GM12878 (cell line): ENCODE measurements at regions not wholly inside any gene's neighbourhood (a gene's known extent, or its start where the extent isn't known, plus 50 kb on each side); places are given as distances from the start of the nearest gene placed in this dataset.

Experiments
- CTCF ChIP-seq, 3 experiments: IDR thresholded peaks in 2 of 3; conservative IDR thresholded peaks in 1 of 3; 2 replicates each; pipeline ENCODE4 v1.5.1; 2011; ENCODE audit warnings: low read depth in 3 of 3, low read length in 3 of 3, mild to moderate bottlenecking in 3 of 3, control low read depth in 2 of 3, moderate library complexity in 2 of 3, inconsistent platforms in 1 of 3, mixed read lengths in 1 of 3; ENCODE audit not compliant: control insufficient read depth in 2 of 3, insufficient read depth in 1 of 3; ENCODE audit errors: extremely low read depth in 1 of 3
- NBN ChIP-seq: fragments of 450-650 bp; IDR thresholded peaks from 2 replicates; pipeline ENCODE4 v1.6.1; 2016
- POLR2AphosphoS5 ChIP-seq: IDR thresholded peaks from 2 replicates; pipeline ENCODE4 v1.6.1; 2011; ENCODE audit warnings: mild to moderate bottlenecking, low read length, inconsistent platforms
- TF ChIP-seq, protein P1 (sequence below): fragments of 450-650 bp; IDR thresholded peaks from 2 replicates; pipeline ENCODE4 v1.6.1; 2017; ENCODE audit warnings: mild to moderate bottlenecking

DNA sequence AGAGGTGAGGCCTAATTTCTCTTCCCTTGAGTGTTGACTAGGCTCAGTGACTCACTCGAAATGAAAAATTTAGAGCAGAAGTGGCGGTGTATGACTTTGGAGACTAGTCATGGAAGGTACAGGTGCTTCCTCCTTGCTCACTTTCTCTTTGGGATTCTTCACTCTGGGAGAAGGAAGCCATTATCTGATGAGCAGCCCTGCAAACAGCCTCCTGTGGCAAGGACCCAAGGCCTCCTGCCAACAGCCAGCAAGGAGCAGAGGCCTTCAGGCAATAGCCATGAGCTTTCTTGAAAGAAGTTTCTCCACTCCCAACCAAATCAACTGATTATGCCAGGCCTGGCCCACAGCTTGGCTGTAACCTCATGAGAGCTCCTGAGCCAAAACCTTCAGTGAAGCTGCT is 369.6 kb upstream of the VWC2 start:
- no peak for TF ChIP-seq POLR2AphosphoS5
- no peak for TF ChIP-seq CTCF (IDR thresholded peaks at IDR 0.05 in 2 of 3, conservative IDR thresholded peaks at IDR 0.05 in 1 of 3; ENCODE audit: control insufficient read depth in 2 of 3, extremely low read depth in 1 of 3, insufficient read depth in 1 of 3, low read depth in 3 of 3, low read length in 3 of 3)
- TF ChIP-seq NBN: no peak
- TF ChIP-seq, protein P1, sequence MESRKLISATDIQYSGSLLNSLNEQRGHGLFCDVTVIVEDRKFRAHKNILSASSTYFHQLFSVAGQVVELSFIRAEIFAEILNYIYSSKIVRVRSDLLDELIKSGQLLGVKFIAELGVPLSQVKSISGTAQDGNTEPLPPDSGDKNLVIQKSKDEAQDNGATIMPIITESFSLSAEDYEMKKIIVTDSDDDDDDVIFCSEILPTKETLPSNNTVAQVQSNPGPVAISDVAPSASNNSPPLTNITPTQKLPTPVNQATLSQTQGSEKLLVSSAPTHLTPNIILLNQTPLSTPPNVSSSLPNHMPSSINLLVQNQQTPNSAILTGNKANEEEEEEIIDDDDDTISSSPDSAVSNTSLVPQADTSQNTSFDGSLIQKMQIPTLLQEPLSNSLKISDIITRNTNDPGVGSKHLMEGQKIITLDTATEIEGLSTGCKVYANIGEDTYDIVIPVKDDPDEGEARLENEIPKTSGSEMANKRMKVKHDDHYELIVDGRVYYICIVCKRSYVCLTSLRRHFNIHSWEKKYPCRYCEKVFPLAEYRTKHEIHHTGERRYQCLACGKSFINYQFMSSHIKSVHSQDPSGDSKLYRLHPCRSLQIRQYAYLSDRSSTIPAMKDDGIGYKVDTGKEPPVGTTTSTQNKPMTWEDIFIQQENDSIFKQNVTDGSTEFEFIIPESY: no peak
